NCI-H2196 treated with DMSO at 0.1 percent for 48 hours (cell line): ENCODE measurements at regions not wholly inside any gene's neighbourhood (a gene's known extent, or its start where the extent isn't known, plus 50 kb on each side); places are given as distances from the start of the nearest gene placed in this dataset.
"Not testable (repeated sequence)": the region's sequence is repeated elsewhere in the genome, so short reads cannot be mapped to it uniquely, and the experiment has no call there.

Experiments
- DNase-seq: peaks from one replicate; lab custom pipeline; 2025; ENCODE audit not compliant: unreplicated experiment; lab: John Stamatoyannopoulos, UW

GRCh38 chr7:91660734-91661356 is 219.7 kb downstream of the MTERF1 start:
- DNase-seq = no peak

- DNase-seq = no peak
These were observed 218.8 kb downstream of the MTERF1 start for GRCh38 chr7:91661727-91662126.

GRCh38 chr7:91668217-91668616 is 212.3 kb downstream of the MTERF1 start:
- DNase-seq = no peak

GRCh38 chr7:91671245-91671644 is 209.3 kb downstream of the MTERF1 start:
- no peak for DNase-seq

GRCh38 chr7:91674470-91674869 is 206.0 kb downstream of the MTERF1 start:
- DNase-seq = no peak

GRCh38 chr7:91681718-91682117 is 198.8 kb downstream of the MTERF1 start:
- no peak for DNase-seq

- no peak for DNase-seq
These were observed 196.7 kb downstream of the MTERF1 start for GRCh38 chr7:91683823-91684222.

GRCh38 chr7:91685544-91685943 is 195.0 kb downstream of the MTERF1 start:
- DNase-seq = no peak

- DNase-seq = no peak
These were observed 189.9 kb downstream of the MTERF1 start for GRCh38 chr7:91690541-91691070.

- no peak for DNase-seq
These were observed 188.6 kb downstream of the MTERF1 start for GRCh38 chr7:91691865-91692264.

- DNase-seq = no peak
These were observed 187.7 kb downstream of the MTERF1 start for GRCh38 chr7:91692800-91693199.

GRCh38 chr7:91694351-91694841 is 186.1 kb downstream of the MTERF1 start:
- DNase-seq = no peak

- no peak for DNase-seq
These were observed 169.6 kb downstream of the MTERF1 start for GRCh38 chr7:91710881-91711280.

GRCh38 chr7:91713669-91714068 is 166.8 kb downstream of the MTERF1 start:
- DNase-seq = no peak

GRCh38 chr7:91717681-91718470 is 162.6 kb downstream of the MTERF1 start:
- no peak for DNase-seq

GRCh38 chr7:91719008-91719407 is 161.5 kb downstream of the MTERF1 start:
- DNase-seq = no peak

GRCh38 chr7:91720260-91720937 is 160.1 kb downstream of the MTERF1 start:
- DNase-seq = no peak

GRCh38 chr7:91722831-91723230 is 157.7 kb downstream of the MTERF1 start:
- no peak for DNase-seq

- not testable (repeated sequence) for DNase-seq
These were observed 151.5 kb downstream of the MTERF1 start for GRCh38 chr7:91729046-91729445.

GRCh38 chr7:91731976-91732375 is 148.5 kb downstream of the MTERF1 start:
- DNase-seq = no peak

- DNase-seq = no peak
These were observed 131.1 kb downstream of the MTERF1 start for GRCh38 chr7:91749418-91749817.

- DNase-seq = no peak
These were observed 130.4 kb downstream of the MTERF1 start for GRCh38 chr7:91750091-91750490.
